Activated CD4-positive, alpha-beta T cell treated with anti-CD3 and anti-CD28 coated beads for 36 hours (primary cell): ENCODE measurements at regions not wholly inside any gene's neighbourhood (a gene's known extent, or its start where the extent isn't known, plus 50 kb on each side); places are given as distances from the start of the nearest gene placed in this dataset.

ENCODE experiments used
- ATAC-seq: fragments of 200-7000 bp; cut with Tn5 transposase; one replicate; pipeline ENCODE4 v1.10.0; 2021; ENCODE audit warnings: mild to moderate bottlenecking, moderate library complexity
- CTCF ChIA-PET: fragments of 350-600 bp; sonication (Branson Sonifier 250); formaldehyde crosslinking; loops from one replicate; lab custom pipeline; 2021; ENCODE audit warnings: antibody characterized with exemption; lab: Charles Lee
- POLR2A ChIA-PET: fragments of 350-600 bp; sonication (Branson Sonifier 250); formaldehyde crosslinking; loops from one replicate; lab custom pipeline; 2021; ENCODE audit warnings: antibody characterized with exemption, inconsistent platforms; lab: Charles Lee
- DNase-seq: peaks from one replicate; pipeline ENCODE4 v3.0.0-alpha.2; 2020
- H3K27ac Mint-ChIP-seq: one replicate; pipeline ENCODE4 v1.8.0; 2021; ENCODE audit warnings: mixed read lengths
- H3K27me3 Mint-ChIP-seq: one replicate; pipeline ENCODE4 v1.8.0; 2021; ENCODE audit warnings: mixed read lengths
- H3K36me3 Mint-ChIP-seq: one replicate; pipeline ENCODE4 v1.8.0; 2021; ENCODE audit warnings: low read depth, mixed read lengths
- H3K4me1 Mint-ChIP-seq: one replicate; pipeline ENCODE4 v1.8.0; 2021; ENCODE audit warnings: mixed read lengths
- H3K4me3 Mint-ChIP-seq: one replicate; pipeline ENCODE4 v1.8.0; 2021; ENCODE audit warnings: mild to moderate bottlenecking, moderate library complexity, mixed read lengths
- H3K9me3 Mint-ChIP-seq: one replicate; pipeline ENCODE4 v1.8.0; 2021; ENCODE audit warnings: low read depth, mixed read lengths
- intact Hi-C, 2 experiments: fragments of 100-400 bp; cut with DNase I in 1 of 2; cut with micrococcal nuclease in 1 of 2; formaldehyde crosslinking; loops; one replicate each; pipeline versions ENCODE4 v1.14.2 to v1.15.1; 2022 to 2024; cut with DNase I, micrococcal nuclease

- Mint-ChIP-seq H3K27me3 (no peaks in the 10 kb centered on the region), H3K27ac (no peak overlapping the region), H3K36me3 (no peaks in the 10 kb centered on the region), H3K4me3 (no peak overlapping the region), H3K9me3 (no peaks in the 10 kb centered on the region), H3K4me1 (no peaks in the 10 kb centered on the region)
- ATAC-seq (no peak), DNase-seq (no peak)
- ChIA-PET CTCF (no interaction called here), POLR2A (no interaction called here)
- intact Hi-C loops = no loop called here
These were observed 50.3 kb upstream of the CHST15 start for GRCh38 chr10:124143721-124144120.
